Naive thymus-derived CD4-positive, alpha-beta T cell (primary cell): ENCODE measurements at regions not wholly inside any gene's neighbourhood (a gene's known extent, or its start where the extent isn't known, plus 50 kb on each side); places are given as distances from the start of the nearest gene placed in this dataset.
A peak's percentile ranks its signal among the peaks of the same experiment; 100 is the strongest.

Experiments used
- ATAC-seq: fragments of 150-1000 bp; cut with Tn5 transposase; 2 replicates; pipeline ENCODE4 v1.10.0; 2021; ENCODE audit warnings: mild to moderate bottlenecking, moderate library complexity
- CTCF ChIA-PET: fragments of 350-600 bp; sonication (Branson Sonifier 250); formaldehyde crosslinking; loops from one replicate; lab custom pipeline; 2021; ENCODE audit warnings: antibody characterized with exemption; lab: Charles Lee
- POLR2A ChIA-PET: fragments of 350-600 bp; sonication (Branson Sonifier 250); formaldehyde crosslinking; loops from one replicate; lab custom pipeline; 2021; ENCODE audit warnings: antibody characterized with exemption, inconsistent platforms; lab: Charles Lee
- DNase-seq, 9 donors: peaks; one replicate each; pipeline versions ENCODE4 v3.0.0 to v3.0.0-alpha.2; 2020 to 2022; ENCODE audit warnings: mixed read lengths in 1 of 9
- H3K27ac ChIP-seq: one replicate; pipeline ENCODE4 v1.7.0; 2013; ENCODE audit warnings: mild to moderate bottlenecking, low read depth, low read length, moderate library complexity
- H3K27me3 ChIP-seq, 2 donors: one replicate each; pipeline ENCODE4 v1.7.0; 2013; ENCODE audit warnings: low read length in 2 of 2, mild to moderate bottlenecking in 2 of 2, moderate library complexity in 2 of 2; ENCODE audit not compliant: control insufficient read depth in 2 of 2, insufficient read depth in 2 of 2
- H3K36me3 ChIP-seq, 3 experiments: 1 replicate in 2 of 3; 2 replicates in 1 of 3; pipeline ENCODE4 v1.7.0; 2013; ENCODE audit warnings: low read length in 3 of 3, mild to moderate bottlenecking in 3 of 3, moderate library complexity in 1 of 3; ENCODE audit not compliant: insufficient read depth in 3 of 3, control insufficient read depth in 2 of 3
- H3K4me1 ChIP-seq, 2 donors: one replicate each; pipeline ENCODE4 v1.7.0; 2013; ENCODE audit warnings: low read length in 2 of 2, mild to moderate bottlenecking in 2 of 2, moderate library complexity in 1 of 2; ENCODE audit not compliant: control insufficient read depth in 2 of 2, insufficient read depth in 2 of 2
- H3K4me3 ChIP-seq: 2 replicates; pipeline ENCODE4 v1.7.0; 2013; ENCODE audit warnings: mild to moderate bottlenecking, low read length
- H3K9me3 ChIP-seq, 3 experiments: 1 replicate in 2 of 3; 2 replicates in 1 of 3; pipeline ENCODE4 v1.7.0; 2013; ENCODE audit warnings: low read length in 3 of 3; ENCODE audit not compliant: control insufficient read depth in 2 of 3
- H3K27ac Mint-ChIP-seq, 9 donors: one replicate each; pipeline ENCODE4 v1.8.0; 2020 to 2022; ENCODE audit warnings: mixed read lengths in 9 of 9, mild to moderate bottlenecking in 8 of 9, moderate library complexity in 5 of 9, inconsistent platforms in 2 of 9
- H3K27me3 Mint-ChIP-seq, 5 donors: one replicate each; pipeline ENCODE4 v1.8.0; 2021 to 2022; ENCODE audit warnings: mixed read lengths in 5 of 5, mild to moderate bottlenecking in 1 of 5
- H3K36me3 Mint-ChIP-seq, 5 donors: one replicate each; pipeline ENCODE4 v1.8.0; 2020 to 2022; ENCODE audit warnings: mixed read lengths in 5 of 5, mild to moderate bottlenecking in 3 of 5, inconsistent platforms in 1 of 5
- H3K4me1 Mint-ChIP-seq, 7 donors: one replicate each; pipeline ENCODE4 v1.8.0; 2020 to 2022; ENCODE audit warnings: mixed read lengths in 7 of 7, mild to moderate bottlenecking in 3 of 7, inconsistent platforms in 1 of 7
- H3K4me3 Mint-ChIP-seq, 10 donors: one replicate each; pipeline ENCODE4 v1.8.0; 2020 to 2022; ENCODE audit warnings: mild to moderate bottlenecking in 10 of 10, mixed read lengths in 10 of 10, moderate library complexity in 6 of 10, inconsistent platforms in 2 of 10
- H3K9me3 Mint-ChIP-seq, 11 donors: one replicate each; pipeline ENCODE4 v1.8.0; 2020 to 2022; ENCODE audit warnings: mixed read lengths in 11 of 11, mild to moderate bottlenecking in 4 of 11, inconsistent platforms in 1 of 11, moderate library complexity in 1 of 11
- intact Hi-C, 2 donors: fragments of 100-400 bp; cut with micrococcal nuclease; formaldehyde crosslinking; loops; one replicate each; pipeline ENCODE4 v1.15.1; 2023

GRCh38 chr18:60676815-60677214 lies 304.2 kb upstream of the MC4R start:
- H3K27me3 ChIP-seq, result no peaks in the 10 kb centered on the region
- H3K4me1 Mint-ChIP-seq, result no peaks in the 10 kb centered on the region
- ChIA-PET CTCF (no interaction called here), POLR2A (no interaction called here)
- no peak overlapping the region for H3K27ac Mint-ChIP-seq
- H3K27ac ChIP-seq, result no peak overlapping the region
- H3K36me3 ChIP-seq, result no peaks in the 10 kb centered on the region
- no peak for ATAC-seq
- H3K36me3 Mint-ChIP-seq, result no peaks in the 10 kb centered on the region
- peaks cover 0 to 3% (median 0%) of the 10 kb centered on the region in 11 donors for H3K9me3 Mint-ChIP-seq
- H3K9me3 ChIP-seq, result no peaks in the 10 kb centered on the region
- no peak overlapping the region for H3K4me3 ChIP-seq
- no peak for DNase-seq
- no peak overlapping the region for H3K4me3 Mint-ChIP-seq
- intact Hi-C loops, result loop anchor here in 1 of 2 donors (10.0 kb wide), 1 partner anchor 62 kb away; no protein-coding TSS in a partner anchor
- H3K27me3 Mint-ChIP-seq, result no peaks in the 10 kb centered on the region
- H3K4me1 ChIP-seq, result no peaks in the 10 kb centered on the region

- Histone ChIP-seq H3K27ac (no peak overlapping the region), H3K9me3 (no peaks in the 10 kb centered on the region), H3K36me3 (no peaks in the 10 kb centered on the region), H3K4me3 (no peak overlapping the region), H3K27me3 (no peaks in the 10 kb centered on the region), H3K4me1 (no peaks in the 10 kb centered on the region)
- no peaks in the 10 kb centered on the region for H3K36me3 Mint-ChIP-seq
- H3K27me3 Mint-ChIP-seq, result no peaks in the 10 kb centered on the region
- DNase-seq (no peak), ATAC-seq (no peak)
- no peak overlapping the region for H3K4me3 Mint-ChIP-seq
- POLR2A ChIA-PET, result no interaction called here
- CTCF ChIA-PET, result no interaction called here
- intact Hi-C loops, result loop anchor here in 1 of 2 donors (10.0 kb wide), 1 partner anchor 820 kb away; no protein-coding TSS in a partner anchor
- no peaks in the 10 kb centered on the region for H3K4me1 Mint-ChIP-seq
- H3K27ac Mint-ChIP-seq, result peak overlapping the region in 1 of 9 donors; percentile 16
- peaks cover 0 to 14% (median 0%) of the 10 kb centered on the region in 11 donors for H3K9me3 Mint-ChIP-seq
These were observed 312.4 kb upstream of the MC4R start for GRCh38 chr18:60684843-60685513.

- H3K36me3 ChIP-seq, result no peaks in the 10 kb centered on the region
- H3K36me3 Mint-ChIP-seq, result no peaks in the 10 kb centered on the region
- no peak overlapping the region for H3K4me3 ChIP-seq
- no peaks in the 10 kb centered on the region for H3K4me1 Mint-ChIP-seq
- no peak overlapping the region for H3K4me3 Mint-ChIP-seq
- intact Hi-C loops, result loop anchor here in 1 of 2 donors (10.0 kb wide), 1 partner anchor 819 kb away; no protein-coding TSS in a partner anchor
- DNase-seq (no peak), ATAC-seq (no peak)
- CTCF ChIA-PET, result no interaction called here
- H3K9me3 ChIP-seq, result no peaks in the 10 kb centered on the region
- no peak overlapping the region for H3K27ac ChIP-seq
- no peaks in the 10 kb centered on the region for H3K27me3 ChIP-seq
- POLR2A ChIA-PET, result no interaction called here
- H3K27me3 Mint-ChIP-seq, result no peaks in the 10 kb centered on the region
- H3K4me1 ChIP-seq, result no peaks in the 10 kb centered on the region
- peaks cover 0 to 14% (median 0%) of the 10 kb centered on the region in 11 donors for H3K9me3 Mint-ChIP-seq
- no peak overlapping the region for H3K27ac Mint-ChIP-seq
These were observed 313.6 kb upstream of the MC4R start for GRCh38 chr18:60686142-60686541.

GRCh38 chr18:60691061-60691460 lies 318.5 kb upstream of the MC4R start:
- ChIA-PET CTCF (no interaction called here), POLR2A (no interaction called here)
- DNase-seq, result no peak
- Mint-ChIP-seq H3K9me3 (peaks cover 0 to 5% (median 0%) of the 10 kb centered on the region in 11 donors), H3K27me3 (no peaks in the 10 kb centered on the region), H3K27ac (no peak overlapping the region), H3K4me3 (no peak overlapping the region), H3K4me1 (no peaks in the 10 kb centered on the region), H3K36me3 (no peaks in the 10 kb centered on the region)
- ATAC-seq, result no peak
- H3K36me3 ChIP-seq, result no peaks in the 10 kb centered on the region
- no peaks in the 10 kb centered on the region for H3K9me3 ChIP-seq
- no peak overlapping the region for H3K27ac ChIP-seq
- no peaks in the 10 kb centered on the region for H3K27me3 ChIP-seq
- H3K4me1 ChIP-seq, result no peaks in the 10 kb centered on the region
- intact Hi-C loops, result no loop called here
- H3K4me3 ChIP-seq, result no peak overlapping the region

GRCh38 chr18:60693426-60693825 lies 320.9 kb upstream of the MC4R start:
- H3K4me3 Mint-ChIP-seq, result no peak overlapping the region
- POLR2A ChIA-PET, result no interaction called here

GRCh38 chr18:60698901-60699300 lies 326.3 kb upstream of the MC4R start:
- Histone ChIP-seq H3K27me3 (no peaks in the 10 kb centered on the region), H3K4me1 (no peaks in the 10 kb centered on the region), H3K9me3 (no peaks in the 10 kb centered on the region), H3K36me3 (no peaks in the 10 kb centered on the region), H3K4me3 (no peak overlapping the region), H3K27ac (no peak overlapping the region)
- Mint-ChIP-seq H3K9me3 (peaks cover 0 to 9% (median 0%) of the 10 kb centered on the region in 11 donors), H3K27me3 (no peaks in the 10 kb centered on the region), H3K4me3 (no peak overlapping the region), H3K36me3 (no peaks in the 10 kb centered on the region), H3K4me1 (no peaks in the 10 kb centered on the region), H3K27ac (no peak overlapping the region)
- CTCF ChIA-PET, result no interaction called here
- intact Hi-C loops, result no loop called here
- POLR2A ChIA-PET, result no interaction called here
- no peak for DNase-seq
- no peak for ATAC-seq

More at GRCh38 chr18:60693426-60693825, 320.9 kb upstream of the MC4R start:
- intact Hi-C loops, result no loop called here
- H3K4me3 ChIP-seq, result no peak overlapping the region
- no peaks in the 10 kb centered on the region for H3K4me1 Mint-ChIP-seq
- CTCF ChIA-PET, result no interaction called here
- no peaks in the 10 kb centered on the region for H3K36me3 ChIP-seq
- no peaks in the 10 kb centered on the region for H3K4me1 ChIP-seq
- no peaks in the 10 kb centered on the region for H3K27me3 ChIP-seq
- ATAC-seq (no peak), DNase-seq (no peak)
- no peaks in the 10 kb centered on the region for H3K36me3 Mint-ChIP-seq
- peaks cover 0 to 5% (median 0%) of the 10 kb centered on the region in 11 donors for H3K9me3 Mint-ChIP-seq
- H3K27ac Mint-ChIP-seq, result no peak overlapping the region
- no peak overlapping the region for H3K27ac ChIP-seq
- no peaks in the 10 kb centered on the region for H3K27me3 Mint-ChIP-seq
- no peaks in the 10 kb centered on the region for H3K9me3 ChIP-seq

GRCh38 chr18:60722742-60723141 lies 350.2 kb upstream of the MC4R start:
- H3K36me3 Mint-ChIP-seq, result no peaks in the 10 kb centered on the region
- H3K4me3 Mint-ChIP-seq, result no peak overlapping the region
- ChIA-PET POLR2A (no interaction called here), CTCF (no interaction called here)
- DNase-seq (no peak), ATAC-seq (no peak)
- Histone ChIP-seq H3K4me1 (no peaks in the 10 kb centered on the region), H3K36me3 (no peaks in the 10 kb centered on the region), H3K4me3 (no peak overlapping the region), H3K27me3 (no peaks in the 10 kb centered on the region), H3K9me3 (no peaks in the 10 kb centered on the region), H3K27ac (no peak overlapping the region)
- peaks cover 0 to 26% (median 2%) of the 10 kb centered on the region in 11 donors for H3K9me3 Mint-ChIP-seq
- H3K4me1 Mint-ChIP-seq, result no peaks in the 10 kb centered on the region
- H3K27me3 Mint-ChIP-seq, result no peaks in the 10 kb centered on the region
- H3K27ac Mint-ChIP-seq, result no peak overlapping the region
- intact Hi-C loops, result no loop called here
